HG03064 (cell line): ENCODE measurements at regions not wholly inside any gene's neighbourhood (a gene's known extent, or its start where the extent isn't known, plus 50 kb on each side); places are given as distances from the start of the nearest gene placed in this dataset.
"Not testable (repeated sequence)": the region's sequence is repeated elsewhere in the genome, so short reads cannot be mapped to it uniquely, and the experiment has no call there.

ENCODE experiments used
- ATAC-seq: cut with Tn5 transposase; IDR thresholded peaks from one replicate; pipeline ENCODE4 v1.9.1; 2021; ENCODE audit warnings: low read depth; ENCODE audit not compliant: unreplicated experiment

- ATAC-seq: no peak
Observed at GRCh38 chr5:91532281-91532680, 149.2 kb upstream of the ARRDC3 start.

- no peak for ATAC-seq
Observed at GRCh38 chr5:91528831-91529230, 145.7 kb upstream of the ARRDC3 start.

GRCh38 chr5:91521785-91522184, 138.7 kb upstream of the ARRDC3 start:
- no peak for ATAC-seq

- no peak for ATAC-seq
Observed at GRCh38 chr5:91521334-91521733, 138.2 kb upstream of the ARRDC3 start.

- no peak for ATAC-seq
Observed at GRCh38 chr5:91514400-91514799, 131.3 kb upstream of the ARRDC3 start.

GRCh38 chr5:91503321-91503720, 120.2 kb upstream of the ARRDC3 start:
- no peak for ATAC-seq

- no peak for ATAC-seq
Observed at GRCh38 chr5:91500758-91501157, 117.6 kb upstream of the ARRDC3 start.

- no peak for ATAC-seq
Observed at GRCh38 chr5:91499943-91500531, 116.9 kb upstream of the ARRDC3 start.

GRCh38 chr5:91495699-91496098, 112.6 kb upstream of the ARRDC3 start:
- ATAC-seq: no peak

- ATAC-seq: no peak
Observed at GRCh38 chr5:91494447-91494996, 111.4 kb upstream of the ARRDC3 start.

GRCh38 chr5:91493086-91493485, 110.0 kb upstream of the ARRDC3 start:
- no peak for ATAC-seq

GRCh38 chr5:91491229-91491628, 108.1 kb upstream of the ARRDC3 start:
- ATAC-seq: no peak

GRCh38 chr5:91490316-91490715, 107.2 kb upstream of the ARRDC3 start:
- no peak for ATAC-seq

- no peak for ATAC-seq
Observed at GRCh38 chr5:91487420-91487819, 104.3 kb upstream of the ARRDC3 start.

GRCh38 chr5:91486638-91487037, 103.5 kb upstream of the ARRDC3 start:
- ATAC-seq: no peak

- ATAC-seq: no peak
Observed at GRCh38 chr5:91484662-91485061, 101.5 kb upstream of the ARRDC3 start.

GRCh38 chr5:91479376-91479775, 96.3 kb upstream of the ARRDC3 start:
- ATAC-seq: not testable (repeated sequence)

- ATAC-seq: no peak
Observed at GRCh38 chr5:91478096-91478495, 95.0 kb upstream of the ARRDC3 start.

GRCh38 chr5:91477408-91477807, 94.3 kb upstream of the ARRDC3 start:
- no peak for ATAC-seq

- ATAC-seq: no peak
Observed at GRCh38 chr5:91474201-91474600, 91.1 kb upstream of the ARRDC3 start.

- no peak for ATAC-seq
Observed at GRCh38 chr5:91472631-91473030, 89.5 kb upstream of the ARRDC3 start.

GRCh38 chr5:91469517-91470165, 86.5 kb upstream of the ARRDC3 start:
- no peak for ATAC-seq
